Heart left ventricle (tissue), 13 donors: ENCODE measurements at regions not wholly inside any gene's neighbourhood (a gene's known extent, or its start where the extent isn't known, plus 50 kb on each side); places are given as distances from the start of the nearest gene placed in this dataset.

Source experiments
- POLR2A ChIP-seq, 2 donors: fragments of 450-650 bp; IDR thresholded peaks; one replicate each; pipeline ENCODE4 v1.6.1; 2017; ENCODE audit warnings: antibody characterized with exemption in 2 of 2, mild to moderate bottlenecking in 2 of 2, moderate library complexity in 2 of 2
- TF ChIP-seq, protein P1 (sequence below), 12 donors: fragments of 200-600 bp; sonication (generic) in 4 of 12; IDR thresholded peaks; one replicate each; pipeline versions ENCODE4 v1.5.0 to v1.8.0; 2018 to 2022; ENCODE audit warnings: antibody characterized with exemption in 12 of 12, mild to moderate bottlenecking in 5 of 12
- donor health status: ischemic (EF 13 %, LVEDD 7.1; RV severe dilation, severe dysfunction).
- donor health status: DM: no; HTN: yes; CAD: no.
- donor health status: DM: no; HTN: no; CAD: no.
- donor health status: ischemic (EF 25% LVEDD 6.9; RV normal size, moderate dysfunction).
- donor health status: ischemic (EF 25% LVEDD 5.7; RV mildly dilated, moderate dysfunction).
- donor health status: ischemic (EF 35%, LVEDD 5.7; RV mildly dilated, moderate dysfunction).
- donor health status: nonischemic (EF 11% LVEDD 7.7; RV severe dilation, severe dysfunction).
- donor health status: DM: yes; HTN: yes; CAD: no.
- donor health status: PGD.
- donor health status: ischemic (EF 29% LVEDD 5.4; RV normal size, mild dysfunction).
- donor health status: nonischemic (EF 23%, LVEDD 6.1; RV moderate dilation, normal function).

DNA sequence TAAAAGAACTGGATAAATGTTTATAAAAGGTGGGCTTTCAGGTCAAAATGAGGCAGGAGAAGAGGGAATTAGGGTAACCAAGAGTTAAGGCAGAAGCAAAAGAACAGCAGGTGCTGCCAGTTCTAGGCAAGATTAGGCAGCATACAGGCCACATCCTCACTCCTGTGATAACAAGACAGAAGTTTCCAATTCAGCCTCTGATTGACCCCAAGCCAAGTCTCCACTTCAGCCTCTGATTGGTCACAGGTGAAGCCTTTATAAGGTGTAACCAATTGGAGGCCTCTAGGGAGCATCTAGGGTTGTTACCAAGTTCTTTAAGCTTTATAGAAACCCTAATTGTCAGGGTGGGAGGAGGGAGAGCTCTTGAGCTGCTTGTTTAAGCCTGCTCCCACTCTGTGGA lies 160.8 kb downstream of the MATN1 start:
- TF ChIP-seq, protein P1, sequence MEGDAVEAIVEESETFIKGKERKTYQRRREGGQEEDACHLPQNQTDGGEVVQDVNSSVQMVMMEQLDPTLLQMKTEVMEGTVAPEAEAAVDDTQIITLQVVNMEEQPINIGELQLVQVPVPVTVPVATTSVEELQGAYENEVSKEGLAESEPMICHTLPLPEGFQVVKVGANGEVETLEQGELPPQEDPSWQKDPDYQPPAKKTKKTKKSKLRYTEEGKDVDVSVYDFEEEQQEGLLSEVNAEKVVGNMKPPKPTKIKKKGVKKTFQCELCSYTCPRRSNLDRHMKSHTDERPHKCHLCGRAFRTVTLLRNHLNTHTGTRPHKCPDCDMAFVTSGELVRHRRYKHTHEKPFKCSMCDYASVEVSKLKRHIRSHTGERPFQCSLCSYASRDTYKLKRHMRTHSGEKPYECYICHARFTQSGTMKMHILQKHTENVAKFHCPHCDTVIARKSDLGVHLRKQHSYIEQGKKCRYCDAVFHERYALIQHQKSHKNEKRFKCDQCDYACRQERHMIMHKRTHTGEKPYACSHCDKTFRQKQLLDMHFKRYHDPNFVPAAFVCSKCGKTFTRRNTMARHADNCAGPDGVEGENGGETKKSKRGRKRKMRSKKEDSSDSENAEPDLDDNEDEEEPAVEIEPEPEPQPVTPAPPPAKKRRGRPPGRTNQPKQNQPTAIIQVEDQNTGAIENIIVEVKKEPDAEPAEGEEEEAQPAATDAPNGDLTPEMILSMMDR (IDR thresholded peaks at IDR 0.05): no peak
- TF ChIP-seq POLR2A (IDR thresholded peaks at IDR 0.05): no peak
